Mesothelial cell of epicardium (in vitro differentiated cells): ENCODE measurements at regions not wholly inside any gene's neighbourhood (a gene's known extent, or its start where the extent isn't known, plus 50 kb on each side); places are given as distances from the start of the nearest gene placed in this dataset.

Experiments used
- DNase-seq, 2 experiments: peaks; one replicate each; pipeline ENCODE4 v3.0.0; 2021; ENCODE audit warnings: low spot score in 2 of 2; ENCODE audit not compliant: unreplicated experiment in 2 of 2
- H3K27ac Mint-ChIP-seq: 2 replicates; pipeline ENCODE4 v1.8.0; 2021; ENCODE audit warnings: mixed read lengths
- H3K27me3 Mint-ChIP-seq: 2 replicates; pipeline ENCODE4 v1.8.0; 2021; ENCODE audit warnings: low read depth, mixed read lengths
- H3K36me3 Mint-ChIP-seq: 2 replicates; pipeline ENCODE4 v1.8.0; 2021; ENCODE audit warnings: mixed read lengths
- H3K4me1 Mint-ChIP-seq: 2 replicates; pipeline ENCODE4 v1.8.0; 2021; ENCODE audit warnings: mixed read lengths
- H3K4me3 Mint-ChIP-seq: 2 replicates; pipeline ENCODE4 v1.8.0; 2021; ENCODE audit warnings: mild to moderate bottlenecking, moderate library complexity, mixed read lengths
- H3K9me3 Mint-ChIP-seq: 2 replicates; pipeline ENCODE4 v1.8.0; 2021; ENCODE audit warnings: mixed read lengths
- TF ChIP-seq, protein P1 (sequence below): fragments of 200-600 bp; sonication (generic); IDR thresholded peaks from one replicate; pipeline ENCODE4 v1.5.0; 2021; ENCODE audit warnings: antibody characterized with exemption; ENCODE audit not compliant: unreplicated experiment

DNA sequence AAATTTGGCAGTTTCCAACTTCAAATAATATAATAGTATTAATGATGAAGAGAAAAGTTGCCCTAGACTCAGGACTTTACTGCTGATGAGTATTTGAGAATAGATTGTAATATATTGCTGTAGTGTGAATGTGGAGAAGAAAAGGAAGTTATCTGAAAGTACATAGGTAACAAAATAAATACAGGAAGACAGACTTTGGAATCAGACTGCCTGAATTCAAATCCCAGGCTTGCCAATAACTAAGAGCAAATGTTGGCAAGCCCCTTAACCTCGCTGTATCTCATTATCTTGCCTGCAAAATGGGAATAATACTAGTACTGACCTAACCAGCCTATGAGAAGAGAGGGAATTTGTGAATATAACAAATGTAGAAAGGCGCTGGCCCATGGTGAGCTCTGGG, 765.2 kb upstream of the ID2 start:
- TF ChIP-seq, protein P1, sequence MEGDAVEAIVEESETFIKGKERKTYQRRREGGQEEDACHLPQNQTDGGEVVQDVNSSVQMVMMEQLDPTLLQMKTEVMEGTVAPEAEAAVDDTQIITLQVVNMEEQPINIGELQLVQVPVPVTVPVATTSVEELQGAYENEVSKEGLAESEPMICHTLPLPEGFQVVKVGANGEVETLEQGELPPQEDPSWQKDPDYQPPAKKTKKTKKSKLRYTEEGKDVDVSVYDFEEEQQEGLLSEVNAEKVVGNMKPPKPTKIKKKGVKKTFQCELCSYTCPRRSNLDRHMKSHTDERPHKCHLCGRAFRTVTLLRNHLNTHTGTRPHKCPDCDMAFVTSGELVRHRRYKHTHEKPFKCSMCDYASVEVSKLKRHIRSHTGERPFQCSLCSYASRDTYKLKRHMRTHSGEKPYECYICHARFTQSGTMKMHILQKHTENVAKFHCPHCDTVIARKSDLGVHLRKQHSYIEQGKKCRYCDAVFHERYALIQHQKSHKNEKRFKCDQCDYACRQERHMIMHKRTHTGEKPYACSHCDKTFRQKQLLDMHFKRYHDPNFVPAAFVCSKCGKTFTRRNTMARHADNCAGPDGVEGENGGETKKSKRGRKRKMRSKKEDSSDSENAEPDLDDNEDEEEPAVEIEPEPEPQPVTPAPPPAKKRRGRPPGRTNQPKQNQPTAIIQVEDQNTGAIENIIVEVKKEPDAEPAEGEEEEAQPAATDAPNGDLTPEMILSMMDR: no peak
- Mint-ChIP-seq H3K4me3 (no peak overlapping the region), H3K4me1 (peaks cover 12% of the 10 kb centered on the region), H3K9me3 (no peaks in the 10 kb centered on the region), H3K27ac (no peak overlapping the region), H3K36me3 (no peaks in the 10 kb centered on the region), H3K27me3 (peaks cover 7% of the 10 kb centered on the region)
- no peak for DNase-seq

DNA sequence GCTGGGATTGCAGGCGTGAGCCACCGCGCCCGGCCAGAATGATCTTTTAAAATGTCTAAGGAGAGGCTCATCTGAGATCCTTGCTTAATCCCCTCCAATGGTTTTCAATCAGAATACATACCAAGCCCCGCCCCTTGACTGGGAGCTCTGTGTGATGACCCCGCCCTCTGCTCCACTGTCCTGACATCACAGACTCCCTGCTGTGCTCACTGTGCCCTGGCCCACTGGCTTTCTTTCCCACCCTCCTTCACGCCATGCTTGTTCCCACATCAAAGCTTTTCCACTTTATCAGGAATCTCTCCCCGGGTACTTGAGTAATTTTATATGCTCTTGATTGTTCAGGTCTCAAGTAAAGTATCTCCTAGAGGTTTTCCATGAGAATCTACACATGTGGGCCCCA, 762.3 kb upstream of the ID2 start:
- TF ChIP-seq, protein P1: no peak
- peaks cover 9% of the 10 kb centered on the region for H3K9me3 Mint-ChIP-seq
- peaks cover 7% of the 10 kb centered on the region for H3K27me3 Mint-ChIP-seq
- H3K36me3 Mint-ChIP-seq: no peaks in the 10 kb centered on the region
- H3K4me1 Mint-ChIP-seq: peaks cover 3% of the 10 kb centered on the region
- no peak overlapping the region for H3K4me3 Mint-ChIP-seq
- no peak overlapping the region for H3K27ac Mint-ChIP-seq
- DNase-seq: no peak

DNA sequence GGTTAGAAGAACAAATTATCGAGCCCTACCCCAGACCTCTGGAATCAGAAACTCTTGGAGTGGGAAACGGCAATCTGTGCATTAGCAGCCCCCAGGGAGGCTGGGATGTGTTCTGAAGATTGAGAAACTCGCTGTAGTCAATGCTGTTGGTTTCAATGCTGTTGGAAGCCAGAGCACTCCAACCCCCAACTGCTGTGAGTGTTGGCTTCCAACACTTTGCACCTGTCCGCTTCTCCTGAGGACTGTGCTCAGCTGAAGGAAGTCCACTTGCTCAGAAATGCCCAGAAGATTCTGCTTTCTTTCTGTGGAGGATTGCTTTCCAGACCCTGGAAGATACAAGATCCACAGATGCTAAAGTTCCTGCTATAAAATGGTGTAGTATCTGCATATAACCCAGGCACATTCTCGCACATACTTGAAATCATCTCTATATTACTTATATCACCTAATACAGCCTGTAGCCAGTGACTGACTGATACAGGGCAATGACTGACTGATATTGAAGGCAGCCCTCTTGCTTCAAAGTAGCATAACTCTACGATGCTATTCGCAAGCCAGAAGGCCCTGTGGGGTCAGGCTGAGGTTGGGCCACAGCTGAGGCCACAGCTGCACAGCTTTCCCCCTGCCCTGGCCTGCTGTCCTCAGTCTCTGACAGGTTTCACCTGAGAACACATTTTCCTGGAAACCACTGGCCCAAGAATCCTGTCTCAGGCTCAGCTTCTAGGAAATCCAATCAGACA, 757.7 kb upstream of the ID2 start:
- DNase-seq: no peak
- Mint-ChIP-seq H3K4me3 (no peak overlapping the region), H3K4me1 (no peaks in the 10 kb centered on the region), H3K27ac (no peak overlapping the region), H3K9me3 (peaks cover 9% of the 10 kb centered on the region), H3K36me3 (no peaks in the 10 kb centered on the region), H3K27me3 (no peaks in the 10 kb centered on the region)
- TF ChIP-seq, protein P1: no peak

DNA sequence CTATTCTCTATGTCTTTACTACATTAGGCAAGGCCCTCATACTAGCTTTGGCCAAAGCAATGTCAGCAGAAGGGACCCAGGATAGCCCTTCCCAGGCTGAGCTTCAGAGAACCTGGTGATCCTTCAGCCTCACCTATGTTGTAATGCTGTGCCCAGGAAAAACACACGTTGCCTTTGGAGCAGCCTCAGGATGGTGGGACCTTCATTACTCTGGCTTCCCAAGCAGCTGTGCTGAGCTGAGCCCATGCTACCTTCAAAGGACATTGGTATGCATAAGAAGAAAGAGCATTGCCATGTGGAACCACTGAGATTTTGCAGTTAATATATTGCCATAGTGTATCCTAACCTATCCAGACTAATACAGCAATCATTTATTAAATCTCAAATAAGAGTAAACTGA, 756.4 kb upstream of the ID2 start:
- Mint-ChIP-seq H3K27ac (no peak overlapping the region), H3K36me3 (no peaks in the 10 kb centered on the region), H3K4me3 (no peak overlapping the region), H3K27me3 (no peaks in the 10 kb centered on the region), H3K9me3 (peaks cover 9% of the 10 kb centered on the region), H3K4me1 (no peaks in the 10 kb centered on the region)
- no peak for DNase-seq
- TF ChIP-seq, protein P1: no peak

DNA sequence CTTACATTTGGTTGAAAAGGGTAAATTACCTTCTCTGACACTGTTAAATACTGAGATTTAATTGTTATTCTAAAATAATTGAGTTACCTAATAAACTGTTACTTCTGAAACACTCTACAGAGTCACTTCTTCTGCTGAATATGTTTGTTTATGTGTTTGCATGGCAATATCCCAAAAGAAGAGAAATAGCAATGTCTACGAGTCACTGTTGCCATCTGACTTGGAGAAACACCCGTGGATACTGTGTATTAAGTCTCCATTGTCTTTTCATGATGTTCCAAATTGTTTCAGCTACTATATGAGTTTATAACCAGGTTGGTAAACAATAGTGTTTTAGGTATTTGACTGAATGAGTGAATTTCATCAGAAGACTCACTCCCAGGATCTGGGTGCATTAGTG, 754.2 kb upstream of the ID2 start:
- Mint-ChIP-seq H3K4me1 (peaks cover 2% of the 10 kb centered on the region), H3K9me3 (peaks cover 5% of the 10 kb centered on the region), H3K4me3 (no peak overlapping the region), H3K27me3 (no peaks in the 10 kb centered on the region), H3K27ac (no peak overlapping the region), H3K36me3 (no peaks in the 10 kb centered on the region)
- DNase-seq: no peak
- TF ChIP-seq, protein P1: no peak
